Effector memory CD4-positive, alpha-beta T cell (primary cell): ENCODE measurements at regions not wholly inside any gene's neighbourhood (a gene's known extent, or its start where the extent isn't known, plus 50 kb on each side); places are given as distances from the start of the nearest gene placed in this dataset.
"Not testable (repeated sequence)": the region's sequence is repeated elsewhere in the genome, so short reads cannot be mapped to it uniquely, and the experiment has no call there.

ENCODE experiments used
- DNase-seq, 3 donors: peaks; one replicate each; pipeline ENCODE4 v3.0.0-alpha.2; 2020
- H3K27ac ChIP-seq: 2 replicates; pipeline ENCODE4 v1.7.0; 2013; ENCODE audit warnings: mild to moderate bottlenecking, low read length, moderate library complexity; ENCODE audit not compliant: insufficient read depth, poor library complexity, severe bottlenecking
- H3K27me3 ChIP-seq: replicated peaks from 2 replicates; pipeline ENCODE4 v1.7.0; 2013; ENCODE audit warnings: mild to moderate bottlenecking, low read length; ENCODE audit not compliant: insufficient read depth, control insufficient read depth, poor library complexity, severe bottlenecking
- H3K36me3 ChIP-seq: 2 replicates; pipeline ENCODE4 v1.7.0; 2013; ENCODE audit warnings: mild to moderate bottlenecking, low read length, moderate library complexity; ENCODE audit not compliant: control insufficient read depth, insufficient read depth
- H3K4me1 ChIP-seq: 2 replicates; pipeline ENCODE4 v1.7.0; 2013; ENCODE audit warnings: low read length, mild to moderate bottlenecking; ENCODE audit not compliant: control insufficient read depth, insufficient read depth, poor library complexity, severe bottlenecking
- H3K4me3 ChIP-seq: 2 replicates; pipeline ENCODE4 v1.7.0; 2013; ENCODE audit warnings: low read length, low read depth, mild to moderate bottlenecking; ENCODE audit not compliant: insufficient read depth, poor library complexity, severe bottlenecking
- H3K9me3 ChIP-seq: 2 replicates; pipeline ENCODE4 v1.7.0; 2013; ENCODE audit warnings: mild to moderate bottlenecking, low read length, moderate library complexity; ENCODE audit not compliant: control insufficient read depth

- H3K4me1 ChIP-seq, H3K4me3 ChIP-seq, H3K36me3 ChIP-seq, DNase-seq, H3K27me3 ChIP-seq, H3K27ac ChIP-seq, H3K9me3 ChIP-seq: not testable (repeated sequence)
These were observed 115.2 kb upstream of the PDE7B start for GRCh38 chr6:135736351-135736750.

GRCh38 chr6:135738636-135739035, 112.9 kb upstream of the PDE7B start:
- no peaks in the 10 kb centered on the region for H3K27me3 ChIP-seq
- H3K36me3 ChIP-seq = no peaks in the 10 kb centered on the region
- no peak overlapping the region for H3K4me3 ChIP-seq
- H3K9me3 ChIP-seq = no peaks in the 10 kb centered on the region
- no peak for DNase-seq
- no peaks in the 10 kb centered on the region for H3K4me1 ChIP-seq
- H3K27ac ChIP-seq = no peak overlapping the region

- no peaks in the 10 kb centered on the region for H3K9me3 ChIP-seq
- H3K4me1 ChIP-seq = no peaks in the 10 kb centered on the region
- no peaks in the 10 kb centered on the region for H3K36me3 ChIP-seq
- DNase-seq = no peak
- H3K27ac ChIP-seq = no peak overlapping the region
- no peak overlapping the region for H3K4me3 ChIP-seq
- H3K27me3 ChIP-seq = no peaks in the 10 kb centered on the region
These were observed 112.2 kb upstream of the PDE7B start for GRCh38 chr6:135739288-135739687.

GRCh38 chr6:135740580-135740979, 110.9 kb upstream of the PDE7B start:
- no peak overlapping the region for H3K4me3 ChIP-seq
- H3K9me3 ChIP-seq = no peaks in the 10 kb centered on the region
- no peaks in the 10 kb centered on the region for H3K36me3 ChIP-seq
- H3K27me3 ChIP-seq = no peaks in the 10 kb centered on the region
- no peak overlapping the region for H3K27ac ChIP-seq
- DNase-seq = no peak
- H3K4me1 ChIP-seq = no peaks in the 10 kb centered on the region

GRCh38 chr6:135743476-135743875, 108.0 kb upstream of the PDE7B start:
- no peak overlapping the region for H3K4me3 ChIP-seq
- no peak for DNase-seq
- H3K9me3 ChIP-seq = no peaks in the 10 kb centered on the region
- H3K27ac ChIP-seq = no peak overlapping the region
- H3K27me3 ChIP-seq = no peaks in the 10 kb centered on the region
- no peaks in the 10 kb centered on the region for H3K36me3 ChIP-seq
- H3K4me1 ChIP-seq = no peaks in the 10 kb centered on the region

- H3K27me3 ChIP-seq = no peaks in the 10 kb centered on the region
- no peak overlapping the region for H3K27ac ChIP-seq
- no peak for DNase-seq
- no peaks in the 10 kb centered on the region for H3K36me3 ChIP-seq
- no peaks in the 10 kb centered on the region for H3K9me3 ChIP-seq
- no peak overlapping the region for H3K4me3 ChIP-seq
- H3K4me1 ChIP-seq = no peaks in the 10 kb centered on the region
These were observed 103.3 kb upstream of the PDE7B start for GRCh38 chr6:135748189-135748588.

- no peaks in the 10 kb centered on the region for H3K27me3 ChIP-seq
- no peaks in the 10 kb centered on the region for H3K9me3 ChIP-seq
- DNase-seq = no peak
- H3K4me3 ChIP-seq = no peak overlapping the region
- no peak overlapping the region for H3K27ac ChIP-seq
- no peaks in the 10 kb centered on the region for H3K36me3 ChIP-seq
- H3K4me1 ChIP-seq = no peaks in the 10 kb centered on the region
These were observed 101.4 kb upstream of the PDE7B start for GRCh38 chr6:135750081-135750480.

- DNase-seq = no peak
- H3K9me3 ChIP-seq = no peaks in the 10 kb centered on the region
- H3K4me3 ChIP-seq = no peak overlapping the region
- H3K27ac ChIP-seq = no peak overlapping the region
- H3K4me1 ChIP-seq = no peaks in the 10 kb centered on the region
- H3K36me3 ChIP-seq = no peaks in the 10 kb centered on the region
- H3K27me3 ChIP-seq = no peaks in the 10 kb centered on the region
These were observed 98.3 kb upstream of the PDE7B start for GRCh38 chr6:135753196-135753595.

GRCh38 chr6:135759831-135760230, 91.7 kb upstream of the PDE7B start:
- Histone ChIP-seq H3K4me3 (no peak overlapping the region), H3K27me3 (no peaks in the 10 kb centered on the region), H3K9me3 (no peaks in the 10 kb centered on the region), H3K4me1 (no peaks in the 10 kb centered on the region), H3K36me3 (no peaks in the 10 kb centered on the region), H3K27ac (no peak overlapping the region)
- DNase-seq = no peak

GRCh38 chr6:135774006-135774405, 77.5 kb upstream of the PDE7B start:
- Histone ChIP-seq H3K36me3 (no peaks in the 10 kb centered on the region), H3K27me3 (no peaks in the 10 kb centered on the region)

GRCh38 chr6:135779213-135779612, 72.3 kb upstream of the PDE7B start:
- Histone ChIP-seq H3K9me3 (no peaks in the 10 kb centered on the region), H3K27ac (no peak overlapping the region), H3K36me3 (no peaks in the 10 kb centered on the region), H3K4me1 (no peaks in the 10 kb centered on the region), H3K27me3 (no peaks in the 10 kb centered on the region), H3K4me3 (no peak overlapping the region)
- no peak for DNase-seq

More at GRCh38 chr6:135774006-135774405, 77.5 kb upstream of the PDE7B start:
- Histone ChIP-seq H3K27ac (no peak overlapping the region), H3K4me1 (no peaks in the 10 kb centered on the region), H3K9me3 (no peaks in the 10 kb centered on the region), H3K4me3 (no peak overlapping the region)
- DNase-seq = no peak
